Right lobe of liver (tissue), 4 donors: ENCODE measurements at regions not wholly inside any gene's neighbourhood (a gene's known extent, or its start where the extent isn't known, plus 50 kb on each side); places are given as distances from the start of the nearest gene placed in this dataset.

Experiments used
- CTCF ChIP-seq, 4 donors: fragments of 200-600 bp in 3 of 4; fragments of 450-650 bp in 1 of 4; IDR thresholded peaks; one replicate each; pipeline versions ENCODE4 v1.5.1 to v1.8.0; 2016 to 2022; ENCODE audit warnings: antibody characterized with exemption in 4 of 4, mild to moderate bottlenecking in 2 of 4
- POLR2A ChIP-seq: fragments of 450-650 bp; IDR thresholded peaks from one replicate; pipeline ENCODE4 v1.6.1; 2017; ENCODE audit warnings: antibody characterized with exemption, mild to moderate bottlenecking
- donor health status: DM: no; HTN: no; CAD: no.
- donor health status: DM: no; HTN: no; CAD: no.
- donor health status: DM: no; HTN: yes; CAD: no.

GRCh38 chr2:219830353-219830738, 202.9 kb downstream of the SLC4A3 start:
- TF ChIP-seq CTCF (IDR thresholded peaks at IDR 0.05), result no peak
- no peak for TF ChIP-seq POLR2A
